Upper lobe of left lung (tissue), 6 donors: ENCODE measurements at regions not wholly inside any gene's neighbourhood (a gene's known extent, or its start where the extent isn't known, plus 50 kb on each side); places are given as distances from the start of the nearest gene placed in this dataset.

ENCODE experiments used
- ATAC-seq, 2 donors: fragments of 200-7000 bp; cut with Tn5 transposase; one replicate each; pipeline ENCODE4 v1.9.1; 2022; ENCODE audit warnings: mild to moderate bottlenecking in 2 of 2, moderate library complexity in 2 of 2; ENCODE audit not compliant: low FRiP score in 2 of 2
- DNase-seq, 2 donors: peaks; one replicate each; pipeline ENCODE4 v3.0.0-alpha.2; 2019 to 2020
- H3K27ac ChIP-seq, 4 donors: fragments of 200-600 bp; sonication (generic); one replicate each; pipeline ENCODE4 v1.5.1; 2016 to 2019
- H3K27me3 ChIP-seq, 4 donors: fragments of 200-600 bp; sonication (generic); one replicate each; pipeline ENCODE4 v1.5.1; 2017 to 2019
- H3K36me3 ChIP-seq, 4 donors: fragments of 200-600 bp; sonication (generic); one replicate each; pipeline ENCODE4 v1.5.1; 2016 to 2019
- H3K4me1 ChIP-seq, 4 donors: fragments of 200-600 bp; sonication (generic); one replicate each; pipeline ENCODE4 v1.5.1; 2018 to 2019
- H3K4me3 ChIP-seq, 4 donors: fragments of 200-600 bp; sonication (generic); one replicate each; pipeline ENCODE4 v1.5.1; 2017 to 2019; ENCODE audit warnings: mild to moderate bottlenecking in 2 of 4, moderate library complexity in 1 of 4
- H3K9me3 ChIP-seq, 4 donors: fragments of 200-600 bp; sonication (generic); one replicate each; pipeline ENCODE4 v1.5.1; 2018 to 2019
- CTCF ChIP-seq, 6 experiments: fragments of 450-650 bp in 4 of 6; fragments of 200-600 bp in 2 of 6; sonication (generic) in 2 of 6; IDR thresholded peaks; one replicate each; pipeline ENCODE4 v1.5.1; 2016 to 2019; ENCODE audit warnings: antibody characterized with exemption in 6 of 6
- EP300 ChIP-seq, 4 donors: sonication (generic); formaldehyde crosslinking; IDR thresholded peaks; one replicate each; pipeline ENCODE4 v1.5.1; 2017; ENCODE audit warnings: antibody characterized with exemption in 4 of 4, control low read depth in 2 of 4
- POLR2A ChIP-seq, 4 donors: fragments of 450-650 bp; IDR thresholded peaks; one replicate each; pipeline ENCODE4 v1.5.1; 2016 to 2017; ENCODE audit warnings: antibody characterized with exemption in 4 of 4, mild to moderate bottlenecking in 2 of 4
- POLR2AphosphoS5 ChIP-seq, 2 donors: sonication (generic); formaldehyde crosslinking; IDR thresholded peaks; one replicate each; pipeline ENCODE4 v1.5.1; 2017; ENCODE audit warnings: antibody characterized with exemption in 2 of 2
- whole genome bisulfite sequencing, 2 donors: methylation state at CpG; one replicate each; pipeline ENCODE4 v1.1.5; 2017 to 2018; 5-methylcytosine and 5-hydroxymethylcytosine counted together
- donor health status: DM: no; HTN: no; CAD: no; lungs with moderate emphysema.
- donor health status: DM: no; HTN: yes; CAD: no; lungs with severe emphysema.

DNA sequence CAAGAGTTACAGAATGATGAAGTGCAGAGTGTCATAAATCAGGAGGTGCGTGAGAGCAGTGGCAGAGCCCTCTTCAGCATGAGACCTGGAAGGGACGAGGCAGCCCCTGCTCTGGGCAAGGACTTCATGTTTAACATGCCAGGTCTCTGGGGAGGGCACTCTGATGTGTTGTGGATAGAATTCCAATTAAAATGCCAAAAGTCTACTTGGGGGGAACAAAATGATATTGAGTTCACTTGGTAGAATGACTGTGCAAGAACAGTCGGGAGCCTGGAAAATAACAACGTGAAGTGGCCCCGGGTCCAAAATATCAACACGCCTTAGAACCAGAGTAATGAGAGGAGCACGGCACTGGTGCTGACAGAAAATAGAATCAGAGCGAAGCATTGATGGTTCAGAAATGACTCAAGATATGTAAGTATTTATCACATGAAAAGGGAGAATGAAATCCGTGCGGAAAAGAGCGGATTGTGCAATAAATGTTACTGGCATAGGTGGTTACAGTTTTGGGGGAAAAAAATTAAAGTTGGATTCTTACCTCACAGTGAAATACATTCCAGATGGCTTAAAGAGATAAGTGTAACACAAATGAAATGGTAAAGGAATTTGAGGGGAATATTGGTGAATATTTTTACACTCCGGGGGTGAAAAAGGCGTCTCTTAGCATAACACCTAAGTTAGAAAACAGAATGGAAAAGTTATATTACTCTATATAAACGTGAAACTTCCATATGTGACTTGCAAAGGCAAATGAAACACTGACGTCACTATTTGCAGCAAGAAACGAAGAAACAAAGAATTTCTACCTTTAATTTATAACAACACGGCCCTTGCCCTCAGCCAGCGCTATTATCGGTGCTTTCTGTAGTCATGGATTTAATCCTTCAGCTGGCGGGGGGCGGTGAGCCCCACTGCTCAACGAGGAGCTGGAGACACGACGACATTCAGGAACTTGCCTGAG, 159.4 kb upstream of the TWIST2 start:
- no peak overlapping the region for H3K27ac ChIP-seq
- no peak for TF ChIP-seq EP300 (IDR thresholded peaks at IDR 0.05)
- no peak for TF ChIP-seq CTCF (IDR thresholded peaks at IDR 0.05)
- TF ChIP-seq POLR2A (IDR thresholded peaks at IDR 0.05) = no peak
- no peak for TF ChIP-seq POLR2AphosphoS5 (IDR thresholded peaks at IDR 0.05)
- no peak overlapping the region for H3K4me3 ChIP-seq
- no peaks in the 10 kb centered on the region for H3K27me3 ChIP-seq
- H3K36me3 ChIP-seq = no peaks in the 10 kb centered on the region
- DNase-seq (no peak), ATAC-seq (no peak)
- WGBS, 2 donors = 77 to 78% methylated on average over 23 to 24 of the region's 24 CpGs
- H3K4me1 ChIP-seq = peaks cover 0 to 7% (median 0%) of the 10 kb centered on the region in 4 donors
- no peaks in the 10 kb centered on the region for H3K9me3 ChIP-seq

DNA sequence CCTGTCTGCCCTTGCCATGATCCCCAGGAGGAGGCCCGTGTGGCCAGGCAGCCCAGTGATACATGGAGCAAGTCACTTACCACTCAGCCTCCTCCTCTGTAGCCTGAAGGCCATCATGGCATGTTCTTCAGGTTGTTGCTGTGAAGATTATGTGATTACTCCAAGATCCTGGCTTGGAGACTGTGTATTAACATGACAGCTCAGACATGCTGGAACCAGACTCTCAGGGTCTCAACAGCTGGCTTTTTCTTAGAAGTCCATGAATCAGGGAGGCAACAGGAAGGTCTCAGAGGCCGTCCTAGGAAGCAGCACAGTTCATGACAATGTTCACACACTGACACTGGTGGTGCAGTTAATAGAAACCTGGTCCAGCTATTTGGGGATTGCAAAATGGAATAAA, 158.6 kb upstream of the TWIST2 start:
- Histone ChIP-seq H3K36me3 (no peaks in the 10 kb centered on the region), H3K9me3 (no peaks in the 10 kb centered on the region), H3K27ac (no peak overlapping the region), H3K4me1 (peaks cover 0 to 7% (median 0%) of the 10 kb centered on the region in 4 donors), H3K4me3 (no peak overlapping the region), H3K27me3 (no peaks in the 10 kb centered on the region)
- DNase-seq (no peak), ATAC-seq (no peak)
- WGBS, 2 donors = 66 to 88% methylated on average over 2 of the region's 2 CpGs
- TF ChIP-seq EP300 (IDR thresholded peaks at IDR 0.05) (no peak), POLR2A (IDR thresholded peaks at IDR 0.05) (no peak), POLR2AphosphoS5 (IDR thresholded peaks at IDR 0.05) (no peak), CTCF (IDR thresholded peaks at IDR 0.05) (no peak)

DNA sequence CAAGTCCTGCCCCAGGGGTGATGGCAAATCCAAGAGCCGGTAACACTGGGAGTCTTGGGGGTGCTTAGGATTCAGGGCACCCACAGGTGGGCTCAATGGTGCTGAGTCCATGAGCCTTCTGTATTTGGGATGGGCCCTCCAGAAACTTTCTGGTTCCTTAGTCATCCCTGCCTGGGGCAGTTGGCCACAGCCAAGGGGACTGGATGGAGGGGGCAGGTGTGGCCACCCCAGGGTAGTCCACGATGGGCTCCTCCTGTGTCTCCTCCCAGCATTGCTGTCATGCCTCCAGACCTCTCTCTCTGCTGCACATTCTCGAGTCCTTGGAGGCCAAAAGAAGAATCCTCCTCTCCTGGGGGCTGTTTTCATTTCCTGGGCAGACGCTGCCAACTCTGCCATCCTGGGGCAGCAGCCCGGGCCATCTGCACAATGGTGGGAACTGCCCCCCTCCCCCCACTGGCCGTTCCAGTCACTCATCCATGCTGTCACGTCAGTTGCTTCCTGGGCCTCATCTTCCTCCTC, 158.0 kb upstream of the TWIST2 start:
- Histone ChIP-seq H3K36me3 (no peaks in the 10 kb centered on the region), H3K4me1 (peaks cover 0 to 5% (median 0%) of the 10 kb centered on the region in 4 donors), H3K27me3 (no peaks in the 10 kb centered on the region), H3K4me3 (no peak overlapping the region), H3K9me3 (no peaks in the 10 kb centered on the region), H3K27ac (no peak overlapping the region)
- WGBS, 2 donors = 81 to 82% methylated on average over 1 to 7 of the region's 7 CpGs
- no peak for DNase-seq
- TF ChIP-seq CTCF (IDR thresholded peaks at IDR 0.05) (no peak), POLR2AphosphoS5 (IDR thresholded peaks at IDR 0.05) (no peak), POLR2A (IDR thresholded peaks at IDR 0.05) (no peak), EP300 (IDR thresholded peaks at IDR 0.05) (no peak)
- no peak for ATAC-seq

DNA sequence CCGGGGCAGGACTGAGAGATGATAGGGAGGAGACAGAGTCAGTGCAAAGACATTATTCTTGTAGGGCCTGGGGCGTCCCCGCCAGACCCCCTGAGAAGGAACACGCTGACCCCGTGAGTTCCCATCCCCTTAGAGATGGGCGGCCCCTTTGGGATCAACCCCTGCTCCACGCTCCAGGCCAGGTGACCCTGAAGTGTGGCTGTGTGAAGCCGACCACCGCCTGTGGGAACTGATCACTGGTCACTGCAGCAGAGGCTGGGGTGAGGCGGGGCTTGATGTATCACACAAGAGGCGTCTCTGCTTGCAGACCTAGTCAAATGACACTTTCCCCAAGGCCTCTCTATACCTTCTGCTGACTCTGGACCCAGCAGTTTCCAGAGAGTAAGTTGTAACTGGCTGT, 157.4 kb upstream of the TWIST2 start:
- H3K9me3 ChIP-seq = no peaks in the 10 kb centered on the region
- DNase-seq = no peak
- H3K27me3 ChIP-seq = no peaks in the 10 kb centered on the region
- no peaks in the 10 kb centered on the region for H3K36me3 ChIP-seq
- peak in 1 of 2 donors; percentile 42 for ATAC-seq
- H3K4me1 ChIP-seq = no peaks in the 10 kb centered on the region
- no peak for TF ChIP-seq EP300 (IDR thresholded peaks at IDR 0.05)
- no peak for TF ChIP-seq POLR2AphosphoS5 (IDR thresholded peaks at IDR 0.05)
- no peak for TF ChIP-seq CTCF (IDR thresholded peaks at IDR 0.05)
- no peak for TF ChIP-seq POLR2A (IDR thresholded peaks at IDR 0.05)
- no peak overlapping the region for H3K4me3 ChIP-seq
- 77 to 86% methylated on average over 7 to 11 of the region's 11 CpGs for WGBS, 2 donors
- no peak overlapping the region for H3K27ac ChIP-seq
